HG03196 (cell line): ENCODE measurements at regions not wholly inside any gene's neighbourhood (a gene's known extent, or its start where the extent isn't known, plus 50 kb on each side); places are given as distances from the start of the nearest gene placed in this dataset.

Source experiments
- ATAC-seq: cut with Tn5 transposase; IDR thresholded peaks from one replicate; pipeline ENCODE4 v1.9.1; 2021; ENCODE audit not compliant: unreplicated experiment

- no peak for ATAC-seq
Observed at GRCh38 chr9:118028225-118028624, 324.0 kb downstream of the TLR4 start.

GRCh38 chr9:118029425-118029824 lies 325.2 kb downstream of the TLR4 start:
- no peak for ATAC-seq

GRCh38 chr9:118034701-118035100 lies 330.5 kb downstream of the TLR4 start:
- no peak for ATAC-seq

- no peak for ATAC-seq
Observed at GRCh38 chr9:118038713-118039112, 334.5 kb downstream of the TLR4 start.

GRCh38 chr9:118058227-118058626 lies 354.0 kb downstream of the TLR4 start:
- no peak for ATAC-seq

- ATAC-seq: no peak
Observed at GRCh38 chr9:118059484-118060278, 355.5 kb downstream of the TLR4 start.

GRCh38 chr9:118083161-118083560 lies 379.0 kb downstream of the TLR4 start:
- no peak for ATAC-seq

- no peak for ATAC-seq
Observed at GRCh38 chr9:118088090-118088489, 383.9 kb downstream of the TLR4 start.

- ATAC-seq: no peak
Observed at GRCh38 chr9:118091226-118091625, 387.0 kb downstream of the TLR4 start.

GRCh38 chr9:118091711-118092500 lies 387.7 kb downstream of the TLR4 start:
- no peak for ATAC-seq

- no peak for ATAC-seq
Observed at GRCh38 chr9:118094387-118094786, 390.2 kb downstream of the TLR4 start.

- no peak for ATAC-seq
Observed at GRCh38 chr9:118100529-118101419, 396.6 kb downstream of the TLR4 start.

GRCh38 chr9:118104363-118104762 lies 400.2 kb downstream of the TLR4 start:
- no peak for ATAC-seq

GRCh38 chr9:118108971-118109370 lies 404.8 kb downstream of the TLR4 start:
- ATAC-seq: no peak

- no peak for ATAC-seq
Observed at GRCh38 chr9:118109542-118109941, 405.3 kb downstream of the TLR4 start.

GRCh38 chr9:118121361-118121760 lies 417.2 kb downstream of the TLR4 start:
- no peak for ATAC-seq

GRCh38 chr9:118128313-118128712 lies 424.1 kb downstream of the TLR4 start:
- ATAC-seq: no peak

GRCh38 chr9:118129541-118129940 lies 425.3 kb downstream of the TLR4 start:
- ATAC-seq: no peak

- no peak for ATAC-seq
Observed at GRCh38 chr9:118148990-118149389, 444.8 kb downstream of the TLR4 start.

- no peak for ATAC-seq
Observed at GRCh38 chr9:118156846-118157245, 452.6 kb downstream of the TLR4 start.

- ATAC-seq: no peak
Observed at GRCh38 chr9:118162716-118163115, 458.5 kb downstream of the TLR4 start.
